ENCODE measurements at regions not wholly inside any gene's neighbourhood (a gene's known extent, or its start where the extent isn't known, plus 50 kb on each side); places are given as distances from the start of the nearest gene placed in this dataset.

DNA sequence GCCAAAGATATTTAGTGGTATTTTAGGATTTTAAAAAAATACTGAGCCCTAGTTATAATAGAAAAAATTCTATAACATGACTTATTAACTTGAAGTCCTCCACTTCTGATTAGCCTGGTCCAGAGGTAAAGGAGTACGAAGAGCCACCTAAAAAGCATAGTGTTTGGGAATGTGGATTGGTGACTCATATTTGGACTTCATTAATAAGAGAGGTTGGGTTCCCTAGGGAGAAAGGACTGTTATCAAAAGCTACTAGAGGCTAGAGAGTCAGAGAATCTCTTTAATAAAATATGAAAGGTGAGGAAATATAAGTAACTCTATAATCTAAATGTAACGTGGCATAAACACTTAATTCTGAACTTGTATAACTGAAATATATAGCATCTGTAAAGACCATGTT is 180.7 kb upstream of the TARS1 start:
- DNase-seq, result no peak

DNA sequence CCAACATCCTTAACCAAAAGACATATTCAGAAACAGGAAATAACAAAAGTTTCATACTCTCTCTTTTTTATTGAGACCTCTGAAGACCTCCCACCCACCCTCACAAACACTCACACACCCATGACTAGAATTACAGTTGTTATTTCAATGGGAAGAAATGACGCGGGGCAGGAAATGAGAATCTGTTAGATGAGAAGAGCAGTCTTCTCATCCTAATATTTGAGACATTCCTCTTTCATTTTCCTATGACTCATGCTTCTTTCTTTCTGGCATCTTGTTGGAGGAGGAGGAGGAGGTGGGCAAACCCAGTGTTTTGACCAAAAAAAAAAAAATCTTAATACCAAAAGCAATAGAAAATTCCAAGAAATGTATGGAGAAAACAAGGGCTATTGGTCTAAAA is 179.5 kb upstream of the TARS1 start:
- no peak for DNase-seq

DNA sequence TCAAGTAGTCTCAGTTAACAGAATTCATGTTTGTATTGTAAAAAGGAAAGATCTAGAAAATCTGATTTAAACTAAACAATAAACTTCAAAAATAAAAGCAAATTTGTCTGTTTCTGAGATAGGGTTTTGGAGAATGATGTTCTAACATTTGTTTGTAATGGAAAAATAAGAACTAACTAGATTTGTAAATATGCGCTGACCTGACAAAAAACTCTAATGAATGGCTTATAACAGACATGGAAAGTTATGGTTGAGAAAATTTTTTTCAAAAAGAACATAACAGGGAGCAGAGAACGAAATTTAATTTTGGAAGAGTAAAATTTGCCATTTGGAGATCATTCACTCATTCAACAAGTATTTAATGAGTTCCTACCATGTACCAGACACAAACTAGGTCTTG is 179.0 kb upstream of the TARS1 start:
- no peak for DNase-seq

DNA sequence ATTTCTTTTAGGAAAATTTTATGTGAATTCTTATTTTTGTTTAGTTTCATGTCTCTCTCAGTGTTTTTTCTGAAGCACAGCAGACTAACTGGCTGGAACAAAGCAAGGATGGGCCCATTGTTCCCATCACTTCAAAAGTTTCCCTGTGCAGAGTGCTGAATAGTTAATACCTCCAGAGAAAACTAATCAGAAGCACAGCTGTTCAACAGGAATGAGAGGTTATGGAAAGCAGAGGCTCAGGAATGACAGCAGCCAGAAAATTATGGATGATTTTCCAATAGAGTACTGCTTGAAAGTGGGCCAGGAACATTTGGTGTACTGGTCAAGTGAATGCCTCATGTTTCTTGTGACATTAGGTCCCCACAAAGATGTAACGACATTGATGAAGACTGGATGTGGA is 173.0 kb upstream of the TARS1 start:
- DNase-seq, result no peak

DNA sequence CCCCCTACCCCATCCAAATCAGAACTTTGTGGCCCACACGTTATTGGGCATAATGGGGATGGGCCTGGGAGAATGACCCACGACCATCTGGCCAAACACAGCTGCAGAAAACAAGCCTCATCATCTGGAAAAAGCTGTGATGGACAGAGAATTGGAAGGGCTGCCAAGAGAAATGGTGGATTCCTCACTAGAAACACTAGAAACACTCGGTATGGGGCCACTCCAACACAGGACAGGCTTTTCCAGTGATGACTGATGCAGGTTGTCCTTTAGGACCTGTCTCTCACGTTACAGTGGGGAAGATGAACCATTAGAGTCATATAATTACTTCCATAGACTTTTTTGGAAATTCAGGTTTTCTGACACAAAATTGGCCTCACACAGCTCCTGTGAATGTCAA is 172.4 kb upstream of the TARS1 start:
- no peak for DNase-seq

DNA sequence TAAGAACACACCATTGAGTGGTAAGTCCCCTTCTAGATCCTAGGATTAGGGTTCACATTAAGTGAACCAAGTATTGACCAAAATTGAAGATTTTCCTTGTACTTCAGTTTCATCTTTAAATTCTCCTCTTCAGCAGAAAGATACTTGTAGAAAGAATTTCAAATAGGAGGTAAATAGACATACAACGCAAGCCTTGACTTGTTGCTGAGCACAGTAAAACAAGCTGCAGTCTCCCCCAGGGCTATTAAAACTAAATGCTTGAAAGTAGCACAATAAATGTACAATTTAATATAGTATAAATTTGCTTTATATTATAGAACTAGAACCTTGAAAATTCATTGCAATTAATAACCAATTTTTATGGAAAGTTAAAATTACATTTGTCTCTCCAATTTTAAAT is 170.1 kb upstream of the TARS1 start:
- no peak for DNase-seq

DNA sequence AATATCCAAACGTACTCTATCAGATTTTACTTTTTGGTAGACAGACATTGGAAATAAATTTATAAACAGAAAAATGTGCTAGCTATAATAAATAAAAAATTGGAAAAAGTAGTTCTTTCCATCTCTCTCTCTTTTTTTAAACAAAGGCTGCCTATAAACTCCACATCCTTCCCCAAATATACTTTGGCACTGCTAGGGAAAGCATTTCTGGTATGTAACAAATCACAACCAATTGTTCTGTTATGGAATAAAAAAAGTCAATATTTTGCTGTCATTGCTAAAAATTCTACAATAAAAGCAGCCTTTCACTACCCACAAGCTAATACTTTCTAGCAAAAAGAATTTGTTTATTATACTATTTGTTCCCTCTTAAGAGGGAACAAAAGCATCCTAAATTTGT is 169.2 kb upstream of the TARS1 start:
- DNase-seq, result no peak

DNA sequence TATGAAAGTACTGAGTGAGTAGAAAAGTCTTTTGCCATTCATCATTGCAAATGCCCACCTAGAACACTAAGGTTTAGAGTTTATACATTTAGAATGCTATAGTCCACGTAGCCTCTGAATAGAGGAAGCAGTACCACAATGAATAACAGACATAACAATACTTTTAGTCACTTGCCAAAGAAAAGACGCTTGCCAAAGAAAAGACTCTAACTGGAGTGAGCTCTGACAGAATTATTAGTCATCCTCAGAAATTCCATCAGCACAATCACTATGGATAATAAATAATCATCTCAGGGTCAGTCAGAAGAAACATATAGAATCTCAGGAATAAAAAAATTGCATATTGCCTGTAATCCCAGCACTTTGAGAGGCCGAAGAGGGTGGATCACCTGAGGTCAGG is 168.5 kb upstream of the TARS1 start:
- no peak for DNase-seq

DNA sequence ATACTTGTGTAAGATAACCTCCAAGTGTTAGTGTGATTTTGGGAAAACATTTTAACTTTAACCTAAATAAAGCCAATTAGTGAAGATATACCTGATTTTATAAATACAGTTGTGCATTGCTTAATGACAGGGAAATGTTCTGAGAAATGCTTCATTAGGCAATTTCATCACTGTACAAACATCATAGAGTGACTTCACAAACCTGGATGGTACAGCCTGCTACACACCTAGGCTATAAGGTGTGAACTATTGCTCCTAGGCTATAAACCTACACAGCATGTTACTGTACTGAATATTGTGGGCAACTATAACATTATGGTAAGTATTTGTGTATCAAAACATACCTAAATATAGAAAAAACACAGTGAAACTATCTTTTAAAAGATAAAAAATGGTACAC is 166.8 kb upstream of the TARS1 start:
- no peak for DNase-seq

DNA sequence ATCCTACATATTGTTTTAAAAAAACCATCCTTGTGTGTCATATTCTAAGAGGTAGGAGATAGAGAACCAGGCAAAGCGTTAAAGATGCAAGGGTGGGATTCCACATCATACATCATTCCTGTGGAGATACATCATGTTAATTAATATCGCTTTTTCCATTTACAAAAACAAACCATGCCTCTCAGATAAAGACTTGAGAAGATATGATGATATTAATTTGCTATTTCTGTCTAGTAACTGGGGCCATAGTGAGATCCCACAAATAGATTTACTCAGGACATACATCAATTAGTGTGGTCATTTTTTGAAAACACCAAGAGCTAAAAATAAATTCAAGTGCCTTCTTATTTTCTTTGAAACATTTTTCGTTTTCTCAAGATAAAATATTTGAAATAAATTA is 165.4 kb upstream of the TARS1 start:
- DNase-seq, result no peak

DNA sequence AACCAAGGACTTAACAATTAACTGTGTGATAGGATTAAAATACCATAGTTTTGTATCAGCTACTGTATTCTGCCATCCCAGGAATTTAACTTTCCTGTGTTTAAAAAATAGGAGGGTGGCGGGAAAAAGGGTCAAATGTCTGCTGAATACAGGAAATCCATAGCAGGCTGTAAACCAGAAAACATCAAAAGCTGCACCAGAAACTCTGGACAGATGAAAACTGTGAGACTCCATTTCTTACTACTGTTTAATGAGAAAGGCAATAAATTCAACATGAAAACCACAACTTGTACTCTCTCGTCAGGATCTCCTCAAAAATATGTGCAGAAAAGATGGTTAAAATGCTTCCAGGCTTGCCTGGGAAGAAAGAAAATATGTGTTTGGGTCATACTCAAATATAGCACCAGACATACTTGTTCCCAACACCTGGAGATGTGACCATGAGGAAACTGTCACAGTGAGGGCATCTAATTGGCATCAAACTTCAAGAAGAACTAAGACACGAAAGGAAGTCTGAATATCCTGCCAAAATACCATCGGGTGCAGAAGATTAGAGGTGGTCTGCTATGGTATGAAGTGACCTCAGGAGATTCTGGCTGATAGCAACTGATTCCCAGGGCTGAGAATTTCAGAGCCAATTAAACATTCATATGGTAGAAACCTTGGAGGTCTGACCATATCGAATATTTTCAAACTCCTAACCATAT is 164.7 kb upstream of the TARS1 start:
- no peak for DNase-seq

DNA sequence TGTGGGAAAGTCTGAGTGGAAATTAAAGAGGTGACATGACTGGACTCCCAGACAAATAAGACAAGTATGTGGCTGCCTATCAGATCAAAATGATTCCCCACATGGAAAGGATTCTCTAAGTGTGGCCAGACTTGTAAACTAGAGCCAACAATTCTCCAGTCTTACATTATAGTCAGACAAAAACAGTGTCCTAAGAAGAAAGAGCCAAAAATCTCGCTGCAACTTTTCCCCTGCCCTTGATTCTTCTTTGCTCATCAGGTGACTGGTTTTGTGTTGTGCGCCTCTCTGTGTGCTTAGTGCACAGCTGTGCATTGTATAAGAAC is 164.2 kb upstream of the TARS1 start:
- DNase-seq, result no peak

DNA sequence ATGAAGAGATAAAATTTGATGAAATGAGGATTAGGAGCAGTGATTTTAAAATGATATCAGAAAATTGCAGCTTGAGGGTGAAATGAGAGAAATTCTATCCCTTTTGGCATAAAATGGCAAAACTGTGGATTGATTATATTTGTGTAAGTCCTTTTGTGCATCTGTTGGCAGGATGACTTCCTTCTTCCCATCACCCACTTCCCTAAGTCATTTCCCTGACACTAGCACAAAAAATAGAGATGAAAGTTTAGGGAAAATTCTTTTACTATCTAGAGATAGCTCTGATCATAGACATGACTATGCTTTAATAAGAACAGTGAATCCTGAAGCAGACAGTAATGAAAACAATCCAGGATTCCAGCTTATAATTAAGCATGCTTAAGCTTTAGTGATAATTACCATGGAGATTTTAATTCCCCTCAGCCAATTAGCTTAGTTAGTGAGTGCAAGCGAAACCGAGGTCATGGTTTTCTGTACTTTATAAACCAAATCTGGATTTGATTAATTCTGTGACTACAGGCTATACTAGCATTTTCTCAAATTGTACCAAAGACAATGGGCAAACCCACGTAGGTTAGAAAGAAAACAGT is 163.6 kb upstream of the TARS1 start:
- DNase-seq, result no peak

DNA sequence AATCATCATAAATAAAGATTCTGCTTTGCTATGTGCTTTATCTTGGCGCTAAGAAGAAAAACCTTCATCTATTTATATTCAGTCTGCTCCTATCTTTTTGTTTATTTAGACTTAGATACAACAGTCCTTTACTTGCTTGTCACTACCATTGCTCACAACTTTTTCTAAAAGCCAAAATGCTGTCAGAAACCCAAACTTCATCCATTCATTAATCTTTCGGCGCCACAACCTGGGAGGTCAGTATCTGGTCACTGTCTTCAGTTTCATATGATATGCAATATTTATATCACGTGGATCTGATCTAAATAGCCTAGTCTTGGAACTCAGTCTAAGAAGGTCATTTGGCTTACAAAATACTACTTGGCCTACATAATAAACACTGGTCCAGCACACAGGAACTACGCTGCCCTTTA is 159.3 kb upstream of the TARS1 start:
- no peak for DNase-seq

DNA sequence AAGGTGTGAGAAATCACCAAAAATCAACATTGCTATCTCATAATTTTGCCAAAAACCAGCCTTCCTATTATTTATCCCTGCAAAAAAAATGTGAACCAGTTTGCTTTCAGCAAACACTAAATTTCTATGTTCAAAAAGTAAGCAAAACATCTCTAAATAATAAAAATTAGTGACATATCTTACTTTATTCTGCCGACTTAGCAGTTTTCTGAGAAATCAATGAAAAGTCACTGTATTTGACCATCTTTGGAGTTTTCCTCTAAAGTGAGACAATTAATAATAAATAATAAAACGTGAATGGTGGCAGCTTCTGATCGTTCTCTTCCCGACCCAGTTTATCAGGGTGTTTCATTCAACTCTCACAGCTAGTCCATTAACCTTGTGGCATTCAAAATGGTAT is 158.6 kb upstream of the TARS1 start:
- DNase-seq, result no peak

DNA sequence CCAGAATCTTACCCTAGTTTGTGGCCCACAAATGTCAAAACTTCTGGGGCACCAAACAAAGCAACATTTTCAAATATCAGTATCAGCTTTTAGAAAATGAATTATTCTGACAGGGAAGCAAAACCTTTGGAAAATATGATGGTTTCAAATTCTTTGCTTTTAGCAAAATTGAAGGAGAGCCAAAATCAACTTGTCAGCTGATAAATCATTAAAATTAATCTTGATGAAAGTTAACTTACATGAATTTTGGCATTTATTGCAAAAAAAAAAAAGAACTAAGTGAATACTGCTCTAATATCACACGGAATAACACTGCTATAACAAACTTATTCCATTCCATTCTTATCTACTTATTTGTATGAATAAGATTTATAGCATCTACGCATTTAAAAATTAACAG is 158.1 kb upstream of the TARS1 start:
- no peak for DNase-seq

DNA sequence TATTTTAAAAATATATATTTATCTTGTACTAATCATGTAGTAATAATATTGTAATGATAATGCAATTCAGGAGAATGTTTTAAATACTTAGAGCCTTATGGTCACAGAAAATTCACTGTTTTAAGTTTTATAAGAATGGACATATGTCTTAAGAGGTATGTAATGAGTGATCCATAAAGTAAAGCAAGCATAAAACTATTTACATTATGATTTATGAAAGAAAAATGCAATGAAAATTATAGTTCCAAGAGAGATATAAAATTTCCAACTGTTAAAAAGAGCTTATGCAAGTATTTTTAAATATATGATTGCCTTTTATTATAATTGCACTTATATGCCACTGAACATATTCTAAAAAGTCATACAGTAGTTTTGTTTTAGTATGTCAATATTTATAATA is 157.5 kb upstream of the TARS1 start:
- no peak for DNase-seq

DNA sequence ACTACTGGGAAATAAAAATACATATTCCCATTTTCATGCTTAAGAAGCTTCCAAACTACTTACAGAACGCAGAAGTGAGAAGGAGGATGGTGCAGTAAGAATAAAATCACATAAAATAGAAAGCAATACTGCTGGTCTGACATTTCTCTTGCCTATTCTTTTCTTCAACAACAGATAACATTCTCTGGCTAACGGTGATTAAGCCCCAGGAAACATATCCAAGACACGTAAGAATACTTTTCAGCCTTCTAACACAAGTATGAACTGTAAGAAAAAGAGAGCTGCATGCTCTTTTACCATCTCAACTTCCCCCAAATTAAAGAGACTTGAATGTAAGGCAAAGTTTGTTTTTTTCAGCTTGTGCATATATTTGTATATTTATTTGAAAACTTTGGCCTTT is 156.1 kb upstream of the TARS1 start:
- no peak for DNase-seq

DNA sequence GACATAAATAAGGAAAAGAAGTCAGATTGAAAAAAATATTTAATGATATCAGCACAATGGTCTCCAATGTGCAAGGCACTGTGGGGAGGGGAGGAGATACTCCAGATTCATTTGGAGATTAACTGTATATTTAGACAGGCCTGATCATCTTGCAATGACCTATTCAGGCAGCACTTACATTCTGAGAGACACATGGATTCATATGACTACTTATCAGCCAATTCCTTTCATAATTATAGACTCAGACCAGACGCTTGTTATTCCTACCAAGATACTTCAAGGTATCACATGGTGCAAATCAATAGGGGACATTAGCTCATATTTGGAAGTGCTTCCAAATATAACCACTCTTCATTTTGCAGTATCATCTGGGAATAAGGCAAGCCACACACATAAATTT is 153.5 kb upstream of the TARS1 start:
- no peak for DNase-seq

DNA sequence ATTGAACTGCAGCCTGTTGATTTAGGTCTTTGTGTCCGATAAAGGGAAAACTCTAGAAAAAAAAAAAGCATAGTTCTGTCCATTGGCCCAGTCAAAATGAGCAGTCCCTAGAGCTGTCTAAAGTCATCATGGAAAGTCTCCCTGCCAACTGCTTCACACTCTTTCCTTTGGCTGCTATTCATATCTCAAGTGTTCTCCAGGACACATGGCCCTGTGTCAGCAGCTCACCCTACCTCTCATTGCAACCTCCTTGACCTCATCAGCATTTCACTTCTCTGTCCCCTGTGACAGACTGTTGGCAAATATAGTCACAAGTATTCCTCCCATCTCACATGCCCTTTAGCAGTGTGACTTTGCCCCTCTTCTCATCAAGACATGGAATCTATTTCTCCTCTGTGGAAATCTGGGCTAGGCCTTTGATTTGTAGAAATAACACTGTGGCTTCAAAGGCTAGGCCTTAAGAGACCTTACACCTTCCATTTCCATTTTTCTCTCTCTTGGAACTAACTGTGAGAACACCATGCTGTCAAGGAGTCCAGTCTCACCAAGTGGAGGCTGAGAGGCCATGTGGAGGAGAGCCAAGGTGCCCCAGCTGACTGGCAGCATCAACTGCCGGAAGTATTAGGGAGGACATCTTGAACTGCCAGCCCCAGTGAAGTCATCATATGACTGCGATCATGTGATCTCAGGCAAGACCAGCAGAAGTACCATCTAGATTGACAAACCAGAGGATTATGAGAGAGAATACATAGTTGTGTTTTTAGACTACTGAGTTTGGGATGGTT is 149.4 kb upstream of the TARS1 start:
- DNase-seq, result no peak

DNA sequence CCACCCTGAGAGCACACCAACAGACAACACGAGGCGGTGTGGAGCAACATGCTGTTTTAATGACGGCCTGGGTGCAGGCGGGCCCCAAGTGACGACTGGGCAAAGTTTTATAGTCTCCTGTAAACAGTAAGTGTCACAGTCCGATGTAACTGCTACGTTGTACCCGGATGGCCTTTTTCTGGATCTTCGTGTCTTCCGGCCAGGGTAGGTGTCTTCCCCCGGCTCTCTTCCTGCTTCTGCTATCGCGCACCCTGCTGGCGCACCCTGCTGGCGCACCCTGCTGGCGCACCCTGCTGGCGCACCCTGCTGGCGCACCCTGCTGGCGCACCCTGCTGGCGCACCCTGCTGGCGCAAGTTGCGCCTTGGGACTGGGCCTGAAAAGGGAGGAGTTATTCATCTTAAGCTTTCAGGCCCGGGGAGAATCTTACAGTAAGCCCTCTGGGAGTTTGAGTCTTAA is 143.0 kb upstream of the TARS1 start:
- DNase-seq, result no peak

DNA sequence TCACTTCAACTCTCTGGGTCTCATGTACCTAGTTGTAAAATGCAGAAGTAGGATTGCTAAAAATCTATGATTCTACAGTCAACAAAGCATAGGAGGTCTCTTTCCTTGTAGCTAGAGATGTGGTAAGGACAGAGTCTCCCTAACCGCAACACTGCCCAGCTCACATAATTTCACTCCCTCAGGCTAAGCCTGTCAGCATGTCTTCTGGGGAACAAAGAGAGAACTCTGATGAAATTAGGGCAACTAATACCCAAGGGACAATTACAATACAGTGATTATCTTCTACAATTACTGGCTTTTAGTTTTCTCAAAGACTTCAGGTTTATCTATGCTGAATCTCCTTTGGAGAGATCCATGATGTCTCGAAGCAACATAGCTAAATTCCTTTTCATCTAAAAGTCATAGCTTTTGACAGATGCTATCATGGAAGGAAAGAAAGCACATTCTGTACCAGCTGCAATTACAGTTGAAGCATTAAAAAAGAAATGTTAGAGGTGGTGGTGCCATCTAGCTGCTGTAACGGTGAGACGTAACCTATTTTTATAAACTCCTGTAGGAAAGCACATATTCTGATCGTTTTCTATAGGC is 141.1 kb upstream of the TARS1 start:
- DNase-seq, result no peak

DNA sequence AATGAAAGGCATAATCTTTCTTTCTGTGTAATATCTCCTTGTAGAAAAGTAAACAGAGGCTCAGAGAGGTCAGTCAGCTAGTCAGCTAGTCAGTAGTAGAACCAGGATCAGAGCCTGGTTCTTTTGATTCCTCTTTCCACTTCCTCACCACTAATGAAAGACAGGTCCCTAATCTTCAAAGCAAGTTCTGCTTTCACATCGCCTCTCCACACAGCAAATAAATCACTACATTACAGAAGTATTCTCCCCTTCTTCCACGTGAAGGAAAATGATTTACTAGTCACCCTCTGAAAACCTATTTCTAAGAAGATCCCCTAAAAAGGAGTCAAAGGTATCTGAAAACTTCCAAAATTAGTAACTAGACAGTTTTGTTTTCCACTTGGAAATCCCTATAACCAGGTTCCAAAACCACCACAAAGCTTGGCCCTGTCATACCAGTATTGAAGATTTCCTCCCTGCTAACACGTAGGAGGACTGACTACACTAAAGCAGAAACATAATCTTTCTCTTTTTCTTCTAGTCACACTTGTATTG is 140.5 kb upstream of the TARS1 start:
- no peak for DNase-seq

DNA sequence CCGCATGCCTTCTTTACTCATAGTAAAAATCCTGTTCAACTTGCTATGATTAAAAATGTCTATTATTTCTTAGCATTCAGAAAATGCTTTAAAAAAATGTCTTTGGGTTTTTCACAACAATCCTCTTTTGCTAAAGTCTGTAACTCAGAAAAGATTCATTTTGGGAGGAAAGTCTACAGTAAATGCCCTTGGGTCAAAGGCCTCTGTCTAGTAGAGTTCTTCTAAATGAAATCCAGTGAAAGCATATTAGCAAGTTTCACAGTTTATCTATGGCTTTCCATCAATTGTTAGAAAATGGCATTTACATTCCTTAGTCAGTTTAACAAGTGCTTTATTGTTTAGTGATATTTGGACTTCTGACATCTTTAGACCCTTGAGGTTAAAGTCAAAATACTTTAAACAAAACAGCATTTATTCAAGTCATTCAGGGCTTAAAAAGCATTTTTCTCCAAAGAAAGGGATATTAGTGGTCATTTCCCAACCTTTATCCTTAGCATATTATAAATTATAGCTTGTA is 137.1 kb upstream of the TARS1 start:
- no peak for DNase-seq

Measured in GF-D8 (cell line).